ENCODE measurements at regions not wholly inside any gene's neighbourhood (a gene's known extent, or its start where the extent isn't known, plus 50 kb on each side); places are given as distances from the start of the nearest gene placed in this dataset.
"Not testable (repeated sequence)": the region's sequence is repeated elsewhere in the genome, so short reads cannot be mapped to it uniquely, and the experiment has no call there.

DNA sequence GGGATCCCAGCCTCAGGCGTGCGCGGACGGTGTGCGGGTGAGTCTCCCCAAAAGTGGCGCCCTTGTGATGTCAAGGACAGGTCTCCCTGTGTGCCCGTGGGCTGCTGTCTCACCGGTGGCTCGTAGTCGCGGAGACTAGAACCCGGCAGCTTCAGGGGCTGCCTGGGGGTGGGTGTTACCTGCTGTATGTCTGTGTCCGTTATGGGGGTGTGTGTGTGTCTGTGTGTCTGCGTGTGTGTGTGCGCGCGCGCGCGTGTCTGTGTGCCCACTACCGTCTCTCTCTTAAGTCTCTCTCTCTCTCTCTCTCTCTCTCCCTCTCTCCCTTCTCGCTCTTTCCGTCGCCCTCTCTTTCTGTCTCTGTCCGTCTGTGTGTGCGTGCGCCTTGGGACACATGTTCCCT is 170.0 kb upstream of the ZNG1F start:
- TF ChIP-seq FOXM1 (IDR thresholded peaks at IDR 0.05; ENCODE audit: borderline replicate concordance); TARDBP (IDR thresholded peaks at IDR 0.05); ELF4 (IDR thresholded peaks at IDR 0.05); ZNF384 (IDR thresholded peaks at IDR 0.05); SP1 (IDR thresholded peaks at IDR 0.05); FOXA1 (IDR thresholded peaks at IDR 0.05); HDGF (IDR thresholded peaks at IDR 0.05; ENCODE audit: borderline replicate concordance); FOXK2 (IDR thresholded peaks at IDR 0.05); BHLHE40 (IDR thresholded peaks at IDR 0.05; ENCODE audit: borderline replicate concordance); SUZ12 (IDR thresholded peaks at IDR 0.05); ARNT (IDR thresholded peaks at IDR 0.05); LEF1 (IDR thresholded peaks at IDR 0.05; ENCODE audit: borderline replicate concordance): not testable (repeated sequence)

All from HEK293T (cell line).